Amniotic epithelial cell (primary cell): ENCODE measurements at regions not wholly inside any gene's neighbourhood (a gene's known extent, or its start where the extent isn't known, plus 50 kb on each side); places are given as distances from the start of the nearest gene placed in this dataset.

Source experiments
- DNase-seq: peaks from one replicate; pipeline ENCODE4 v3.0.0-alpha.2; 2010; ENCODE audit warnings: low read depth

- no peak for DNase-seq
These were observed 102.9 kb upstream of the PRL start for GRCh38 chr6:22399693-22400092.

GRCh38 chr6:22401206-22401605 lies 104.4 kb upstream of the PRL start:
- DNase-seq: no peak

GRCh38 chr6:22401932-22402331 lies 105.1 kb upstream of the PRL start:
- no peak for DNase-seq

- DNase-seq: no peak
These were observed 112.7 kb upstream of the PRL start for GRCh38 chr6:22409486-22409885.

- DNase-seq: peak; percentile 34
These were observed 114.7 kb upstream of the PRL start for GRCh38 chr6:22411376-22412105.

- DNase-seq: no peak
These were observed 116.2 kb upstream of the PRL start for GRCh38 chr6:22412994-22413393.

- peak; percentile 59 for DNase-seq
These were observed 117.0 kb upstream of the PRL start for GRCh38 chr6:22413681-22414311.

- no peak for DNase-seq
These were observed 121.9 kb upstream of the PRL start for GRCh38 chr6:22418714-22419113.

- DNase-seq: peak; percentile 26
These were observed 124.4 kb upstream of the PRL start for GRCh38 chr6:22421198-22421597.

GRCh38 chr6:22424196-22424595 lies 127.4 kb upstream of the PRL start:
- no peak for DNase-seq

- DNase-seq: no peak
These were observed 135.2 kb upstream of the PRL start for GRCh38 chr6:22432060-22432459.

GRCh38 chr6:22433745-22434144 lies 135.6 kb upstream of the HDGFL1 start:
- no peak for DNase-seq

- no peak for DNase-seq
These were observed 134.2 kb upstream of the HDGFL1 start for GRCh38 chr6:22435151-22435550.

GRCh38 chr6:22436134-22436533 lies 133.2 kb upstream of the HDGFL1 start:
- DNase-seq: no peak

- no peak for DNase-seq
These were observed 131.7 kb upstream of the HDGFL1 start for GRCh38 chr6:22437665-22438064.

GRCh38 chr6:22442826-22443225 lies 126.5 kb upstream of the HDGFL1 start:
- no peak for DNase-seq

GRCh38 chr6:22444330-22444729 lies 125.0 kb upstream of the HDGFL1 start:
- no peak for DNase-seq

- no peak for DNase-seq
These were observed 123.4 kb upstream of the HDGFL1 start for GRCh38 chr6:22445946-22446345.

GRCh38 chr6:22447249-22448196 lies 121.8 kb upstream of the HDGFL1 start:
- no peak for DNase-seq

- peak; percentile 80 for DNase-seq
These were observed 121.1 kb upstream of the HDGFL1 start for GRCh38 chr6:22448291-22448711.

GRCh38 chr6:22451962-22452361 lies 117.4 kb upstream of the HDGFL1 start:
- DNase-seq: no peak

GRCh38 chr6:22455378-22455777 lies 114.0 kb upstream of the HDGFL1 start:
- DNase-seq: no peak

GRCh38 chr6:22457996-22458395 lies 111.4 kb upstream of the HDGFL1 start:
- no peak for DNase-seq
